Stimulated activated naive CD8-positive, alpha-beta T cell treated with anti-CD3 and anti-CD28 coated beads, Interleukin-15, amount 100 ng/mL, for 72 hours (primary cell): ENCODE measurements at regions not wholly inside any gene's neighbourhood (a gene's known extent, or its start where the extent isn't known, plus 50 kb on each side); places are given as distances from the start of the nearest gene placed in this dataset.
"Not testable (repeated sequence)": the region's sequence is repeated elsewhere in the genome, so short reads cannot be mapped to it uniquely, and the experiment has no call there.

Experiments
- ATAC-seq: fragments of 150-1000 bp; cut with Tn5 transposase; 2 replicates; pipeline ENCODE4 v1.10.0; 2021; ENCODE audit warnings: mild to moderate bottlenecking, moderate library complexity
- DNase-seq, 2 donors: peaks; one replicate each; pipeline ENCODE4 v3.0.0; 2021 to 2022
- H3K27ac Mint-ChIP-seq, 2 donors: one replicate each; pipeline ENCODE4 v1.8.0; 2022; ENCODE audit warnings: mild to moderate bottlenecking in 2 of 2, mixed read lengths in 2 of 2, moderate library complexity in 2 of 2
- H3K27me3 Mint-ChIP-seq: one replicate; pipeline ENCODE4 v1.8.0; 2022; ENCODE audit warnings: mixed read lengths
- H3K4me1 Mint-ChIP-seq: one replicate; pipeline ENCODE4 v1.8.0; 2022; ENCODE audit warnings: mild to moderate bottlenecking, mixed read lengths
- H3K4me3 Mint-ChIP-seq, 2 donors: one replicate each; pipeline ENCODE4 v1.8.0; 2022; ENCODE audit warnings: mild to moderate bottlenecking in 2 of 2, mixed read lengths in 2 of 2, moderate library complexity in 1 of 2
- H3K9me3 Mint-ChIP-seq, 2 donors: one replicate each; pipeline ENCODE4 v1.8.0; 2022; ENCODE audit warnings: mixed read lengths in 2 of 2

DNA sequence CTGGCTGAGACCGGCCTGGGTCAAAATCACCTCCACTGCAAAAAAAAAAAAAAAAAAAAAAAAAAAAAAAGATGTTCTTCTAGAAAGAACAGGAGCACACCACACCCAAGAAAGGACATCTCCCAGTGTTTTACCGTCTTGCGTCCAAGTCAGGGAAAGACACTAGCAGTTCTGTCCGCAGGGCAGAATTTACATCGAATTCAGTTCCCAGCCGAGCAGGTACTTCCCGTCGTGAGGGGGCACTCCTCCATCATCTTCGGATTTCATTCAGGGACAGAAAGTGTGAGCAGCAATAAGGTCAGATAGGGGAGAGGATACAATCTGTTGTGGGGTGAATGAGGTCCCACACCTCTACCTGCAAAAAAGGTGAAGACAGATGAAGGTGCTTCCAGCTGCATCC is 574.7 kb downstream of the KCNJ18 start:
- no peaks in the 10 kb centered on the region for H3K4me1 Mint-ChIP-seq
- DNase-seq (no peak), ATAC-seq (no peak)
- no peaks in the 10 kb centered on the region for H3K27me3 Mint-ChIP-seq
- H3K27ac Mint-ChIP-seq = no peak overlapping the region
- peaks cover 0 to 15% of the 10 kb centered on the region in 2 donors for H3K9me3 Mint-ChIP-seq
- no peak overlapping the region for H3K4me3 Mint-ChIP-seq

DNA sequence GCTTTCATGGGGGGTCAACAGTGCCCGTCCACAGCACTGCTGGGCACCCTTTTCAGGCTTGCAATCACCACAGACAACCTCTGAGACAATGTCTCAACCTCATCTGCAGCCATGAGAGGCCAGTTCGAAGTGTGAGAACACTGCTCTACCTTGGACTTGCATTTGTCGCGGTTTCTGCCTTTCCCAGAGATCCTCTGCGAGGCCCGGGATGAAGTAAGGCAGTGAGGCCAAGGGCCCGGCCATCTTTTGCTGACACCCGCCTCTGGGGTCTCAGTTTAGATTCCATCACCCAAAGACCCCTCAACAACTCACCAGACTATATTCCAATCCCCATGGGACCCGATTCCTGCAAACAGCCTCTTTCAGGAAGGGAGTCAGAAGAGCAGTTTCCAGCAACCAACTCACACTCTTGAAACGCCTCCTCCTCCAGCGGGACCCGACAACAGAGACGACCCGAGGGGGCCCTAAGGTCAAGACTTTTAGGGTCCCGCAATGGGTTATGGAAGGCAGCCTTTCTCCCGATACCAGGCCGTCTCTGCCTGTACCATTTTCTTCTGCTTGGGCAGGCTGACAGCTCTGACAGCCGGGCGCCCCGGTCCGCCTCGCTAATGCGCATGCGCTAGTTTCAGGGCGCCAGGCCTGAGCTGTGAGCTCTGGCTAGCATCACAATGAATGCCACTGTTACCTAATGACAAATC is 576.0 kb downstream of the KCNJ18 start:
- Mint-ChIP-seq H3K27me3 (no peaks in the 10 kb centered on the region), H3K9me3 (peaks cover 0 to 19% of the 10 kb centered on the region in 2 donors), H3K4me1 (no peaks in the 10 kb centered on the region), H3K27ac (no peak overlapping the region), H3K4me3 (no peak overlapping the region)
- no peak for DNase-seq
- ATAC-seq = no peak

DNA sequence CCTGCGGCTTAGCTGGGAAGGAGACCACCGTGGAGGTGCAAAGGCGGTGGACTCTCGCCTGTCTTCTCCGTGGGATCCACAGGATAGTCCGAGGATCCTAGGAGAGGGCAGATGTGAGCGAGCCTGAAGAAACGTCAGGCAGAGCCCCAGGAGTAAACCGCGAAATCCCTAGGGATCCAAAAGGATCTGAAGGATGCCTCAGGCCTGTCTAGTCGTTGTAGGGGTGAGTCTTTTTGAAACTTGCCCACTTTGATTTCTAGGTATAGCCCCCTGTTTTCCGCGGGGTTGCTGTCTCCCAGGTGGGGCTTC is 576.5 kb downstream of the KCNJ18 start:
- no peak for ATAC-seq
- DNase-seq = no peak

DNA sequence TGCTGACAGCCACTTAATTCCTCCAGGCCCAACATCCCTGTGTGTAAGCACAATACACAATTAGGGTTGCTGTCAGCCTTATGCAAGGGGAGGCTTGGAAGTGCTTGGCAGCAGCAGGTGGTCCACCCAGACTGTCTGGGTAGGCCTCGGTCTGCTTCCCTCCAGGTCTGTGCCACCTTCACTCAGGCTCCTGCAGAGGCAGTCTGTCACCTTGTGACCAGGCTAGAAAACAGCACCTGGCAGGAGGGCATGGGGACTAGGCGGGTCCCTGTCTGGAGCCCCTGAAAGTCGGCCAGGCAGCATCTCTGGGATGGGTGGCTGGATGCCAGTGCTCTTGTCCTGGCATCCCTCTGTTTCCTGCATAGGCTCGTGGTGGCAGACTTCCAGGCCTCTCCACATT is 578.1 kb downstream of the KCNJ18 start:
- ATAC-seq (no peak), DNase-seq (no peak)
- Mint-ChIP-seq H3K4me3 (no peak overlapping the region), H3K9me3 (peaks cover 0 to 21% of the 10 kb centered on the region in 2 donors), H3K4me1 (no peaks in the 10 kb centered on the region), H3K27ac (no peak overlapping the region), H3K27me3 (no peaks in the 10 kb centered on the region)

More for the DNA sequence above, 576.5 kb downstream of the KCNJ18 start:
- H3K4me1 Mint-ChIP-seq = no peaks in the 10 kb centered on the region
- peaks cover 0 to 19% of the 10 kb centered on the region in 2 donors for H3K9me3 Mint-ChIP-seq
- no peak overlapping the region for H3K4me3 Mint-ChIP-seq
- H3K27ac Mint-ChIP-seq = no peak overlapping the region
- H3K27me3 Mint-ChIP-seq = no peaks in the 10 kb centered on the region

DNA sequence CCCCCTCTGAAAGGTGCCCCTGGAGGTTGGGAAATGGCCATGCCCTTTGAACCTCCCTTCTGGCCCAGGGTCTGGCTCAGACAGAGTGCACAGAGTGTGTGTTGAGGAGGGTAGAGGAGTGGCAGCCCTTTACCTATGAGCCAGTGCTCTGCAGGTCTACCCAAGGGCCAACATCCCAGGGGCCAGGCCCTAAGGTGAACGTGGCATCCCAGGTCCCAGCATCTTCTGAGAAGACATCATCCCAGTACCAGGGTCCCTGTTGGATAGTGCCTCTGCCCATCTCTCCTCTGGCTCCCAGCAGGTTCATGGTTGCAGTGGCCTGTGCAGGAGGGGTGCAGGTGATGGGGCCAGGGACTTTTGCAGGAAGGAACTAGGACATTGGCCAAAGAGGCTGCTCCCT is 578.5 kb downstream of the KCNJ18 start:
- H3K27ac Mint-ChIP-seq, H3K4me1 Mint-ChIP-seq, H3K4me3 Mint-ChIP-seq, ATAC-seq, H3K27me3 Mint-ChIP-seq, DNase-seq: not testable (repeated sequence)
- peaks cover 0 to 20% of the 10 kb centered on the region in 2 donors for H3K9me3 Mint-ChIP-seq

DNA sequence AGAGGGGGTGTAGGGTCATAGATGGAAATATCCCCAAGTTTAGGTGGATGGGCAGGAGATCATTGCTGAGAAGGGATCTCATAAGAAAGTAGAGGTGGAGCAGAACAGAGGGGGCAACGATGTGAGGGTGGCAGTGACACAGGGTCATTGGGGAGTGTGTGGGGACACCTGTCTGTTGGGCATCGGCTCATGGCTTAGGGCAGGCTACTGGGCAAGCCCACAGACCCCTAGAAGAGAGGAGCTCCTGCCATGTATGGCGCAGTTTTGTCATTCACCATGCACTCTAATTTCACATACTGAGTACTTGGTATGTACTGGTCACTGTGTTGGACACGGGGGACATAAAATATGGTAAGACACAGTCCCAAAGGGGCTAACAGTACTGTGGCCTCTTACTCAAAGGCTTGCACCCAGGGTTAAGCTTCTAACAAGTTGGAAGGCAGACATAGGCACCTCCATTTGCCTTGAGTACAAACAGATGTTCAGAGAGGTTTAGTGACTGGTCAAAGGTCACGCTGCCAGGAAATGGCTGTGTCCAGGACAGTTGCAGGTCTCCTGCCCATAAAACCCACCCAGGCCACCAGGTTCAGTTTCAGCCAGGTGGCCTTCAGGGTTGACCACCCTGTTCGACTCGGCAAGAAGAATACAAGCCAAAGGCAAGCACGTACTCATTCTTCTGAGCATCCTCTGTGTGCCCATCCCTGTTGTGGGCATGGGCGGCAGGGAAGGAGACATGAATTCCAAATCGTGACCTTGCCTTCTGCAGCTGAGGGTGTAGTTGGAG is 580.2 kb downstream of the KCNJ18 start:
- Mint-ChIP-seq H3K4me3 (no peak overlapping the region), H3K27ac (no peak overlapping the region), H3K27me3 (no peaks in the 10 kb centered on the region), H3K4me1 (no peaks in the 10 kb centered on the region), H3K9me3 (peaks cover 4 to 19% of the 10 kb centered on the region in 2 donors)
- no peak for DNase-seq
- no peak for ATAC-seq

DNA sequence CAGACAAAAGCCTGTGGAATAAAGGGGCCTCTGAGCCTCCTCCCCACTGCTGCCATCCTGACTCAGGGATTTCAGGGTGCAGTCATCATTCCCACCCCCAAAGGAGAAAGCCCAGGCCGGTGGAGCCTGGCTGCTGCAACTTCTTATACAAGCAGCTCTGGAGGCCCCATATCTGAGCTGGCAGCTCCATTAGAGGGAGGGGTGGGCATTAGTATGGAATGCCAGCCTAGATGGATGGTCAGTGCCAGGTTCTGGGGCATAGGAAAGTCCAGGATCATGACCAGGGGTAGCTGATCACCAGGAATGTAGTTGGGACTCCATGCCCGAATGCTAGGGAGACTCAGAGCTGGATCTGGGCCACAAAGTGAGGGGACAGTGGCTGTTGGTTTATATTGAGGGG is 581.0 kb downstream of the KCNJ18 start:
- Mint-ChIP-seq H3K27ac (no peak overlapping the region), H3K27me3 (no peaks in the 10 kb centered on the region), H3K9me3 (peaks cover 4 to 19% of the 10 kb centered on the region in 2 donors), H3K4me1 (no peaks in the 10 kb centered on the region), H3K4me3 (no peak overlapping the region)
- ATAC-seq = no peak
- no peak for DNase-seq

DNA sequence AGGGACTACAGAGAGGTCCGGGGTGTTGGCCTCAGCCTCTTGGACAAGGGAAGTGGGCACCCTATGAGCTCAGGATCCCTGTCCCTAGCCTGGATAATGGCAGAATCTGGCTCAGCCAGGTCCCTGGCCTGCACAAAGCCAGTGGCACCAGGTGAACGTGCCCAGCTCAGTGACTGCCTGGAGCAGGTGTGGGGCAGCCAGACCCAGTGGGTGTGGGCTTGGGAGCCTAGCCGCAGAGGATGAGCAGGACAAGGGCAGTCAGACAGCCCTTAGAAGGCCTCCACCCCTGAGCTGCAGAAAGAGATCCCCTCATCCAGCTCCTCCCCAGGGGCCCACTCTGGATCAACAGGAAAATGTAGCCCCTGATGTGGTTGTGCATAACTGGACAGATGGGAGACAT is 585.3 kb downstream of the KCNJ18 start:
- no peak overlapping the region for H3K27ac Mint-ChIP-seq
- H3K9me3 Mint-ChIP-seq = peaks cover 4 to 5% of the 10 kb centered on the region in 2 donors
- no peaks in the 10 kb centered on the region for H3K4me1 Mint-ChIP-seq
- ATAC-seq (no peak), DNase-seq (no peak)
- no peaks in the 10 kb centered on the region for H3K27me3 Mint-ChIP-seq
- H3K4me3 Mint-ChIP-seq = no peak overlapping the region

DNA sequence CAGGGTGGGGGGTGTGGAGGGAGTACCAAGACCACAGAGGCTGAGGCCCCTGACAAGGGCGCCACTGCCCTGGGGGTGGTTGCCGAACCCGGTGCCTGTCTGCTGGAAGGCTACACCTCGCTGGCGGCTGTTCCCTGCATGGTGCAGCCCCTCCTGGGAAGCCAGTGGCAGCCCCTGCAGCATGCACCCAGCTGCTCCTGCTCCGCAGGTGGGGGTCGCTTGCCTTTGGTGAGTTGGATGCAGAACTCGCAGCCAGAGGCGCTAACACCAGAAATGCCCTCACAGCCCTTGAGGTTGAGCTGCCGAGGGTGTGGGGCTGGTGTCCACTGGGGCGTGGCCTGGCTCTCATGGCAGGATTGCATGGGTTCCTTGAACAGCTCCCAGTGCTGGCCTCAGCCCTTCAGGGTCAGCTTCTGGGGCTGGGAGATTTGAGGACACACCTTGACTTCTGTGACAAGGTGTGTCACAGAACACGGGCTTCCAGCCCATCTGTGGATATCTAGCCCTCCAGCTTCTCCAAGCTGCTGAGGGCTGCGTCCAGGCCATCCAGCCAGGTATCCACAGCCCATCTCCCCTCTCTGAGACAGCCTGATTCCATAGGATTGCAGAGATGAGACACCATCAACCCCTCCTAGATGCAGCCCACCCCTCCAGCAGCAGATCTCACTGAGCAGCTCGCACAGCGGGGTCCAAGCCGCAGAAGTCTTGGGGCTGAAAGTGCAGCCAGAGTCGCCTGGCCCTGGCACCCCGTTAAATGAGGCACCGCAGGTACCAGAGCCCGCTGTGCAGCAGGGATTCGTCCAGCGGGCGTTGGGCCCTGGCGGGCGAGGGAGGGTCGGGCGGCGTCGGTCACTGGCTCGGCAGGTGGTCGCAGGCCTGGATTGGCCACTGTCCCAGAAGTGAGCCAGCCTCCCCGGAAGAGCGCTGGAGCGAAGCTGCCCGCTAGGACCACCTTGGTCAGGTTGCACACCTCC is 586.3 kb downstream of the KCNJ18 start:
- no peak overlapping the region for H3K4me3 Mint-ChIP-seq
- H3K9me3 Mint-ChIP-seq = peaks cover 4 to 5% of the 10 kb centered on the region in 2 donors
- H3K27me3 Mint-ChIP-seq = no peaks in the 10 kb centered on the region
- H3K4me1 Mint-ChIP-seq = no peaks in the 10 kb centered on the region
- H3K27ac Mint-ChIP-seq = no peak overlapping the region
- ATAC-seq (no peak), DNase-seq (no peak)

DNA sequence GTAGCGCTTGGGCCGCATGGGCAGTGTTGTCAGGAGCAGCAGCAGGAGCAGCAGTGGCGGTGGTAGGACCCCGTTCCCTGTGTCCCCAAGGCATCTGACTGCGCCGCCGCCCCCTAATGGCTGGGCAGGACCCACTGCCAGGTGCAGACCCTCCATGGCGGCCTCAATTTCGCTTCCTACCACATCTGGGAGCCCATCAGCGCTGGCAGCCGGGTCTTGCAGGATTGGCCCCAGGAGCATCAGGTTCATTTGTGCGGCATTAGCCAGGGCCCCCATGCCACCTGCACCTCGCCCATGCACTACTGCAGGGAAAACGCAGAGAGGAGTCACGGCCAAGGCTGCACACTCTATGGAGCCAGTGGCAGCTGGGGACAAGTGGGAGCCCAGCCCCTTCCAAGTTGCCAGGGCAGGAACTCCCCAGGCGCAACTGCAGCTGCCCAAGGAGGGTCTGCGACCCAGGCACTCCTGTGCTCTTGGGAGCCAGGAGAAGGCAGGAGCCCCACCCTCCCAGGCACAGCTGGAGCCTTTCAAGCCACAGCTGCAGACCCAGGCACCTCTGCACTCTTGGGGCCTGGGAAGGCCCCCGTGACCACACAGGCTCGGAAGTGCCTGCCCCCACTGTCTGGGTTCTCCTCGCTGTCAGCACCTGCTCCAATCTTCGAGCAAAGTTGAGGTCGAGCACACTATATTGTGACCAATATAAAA is 594.2 kb downstream of the KCNJ18 start:
- no peak for DNase-seq
- Mint-ChIP-seq H3K4me3 (no peak overlapping the region), H3K27ac (no peak overlapping the region), H3K4me1 (no peaks in the 10 kb centered on the region), H3K9me3 (peaks cover 0 to 5% of the 10 kb centered on the region in 2 donors), H3K27me3 (no peaks in the 10 kb centered on the region)
- no peak for ATAC-seq

DNA sequence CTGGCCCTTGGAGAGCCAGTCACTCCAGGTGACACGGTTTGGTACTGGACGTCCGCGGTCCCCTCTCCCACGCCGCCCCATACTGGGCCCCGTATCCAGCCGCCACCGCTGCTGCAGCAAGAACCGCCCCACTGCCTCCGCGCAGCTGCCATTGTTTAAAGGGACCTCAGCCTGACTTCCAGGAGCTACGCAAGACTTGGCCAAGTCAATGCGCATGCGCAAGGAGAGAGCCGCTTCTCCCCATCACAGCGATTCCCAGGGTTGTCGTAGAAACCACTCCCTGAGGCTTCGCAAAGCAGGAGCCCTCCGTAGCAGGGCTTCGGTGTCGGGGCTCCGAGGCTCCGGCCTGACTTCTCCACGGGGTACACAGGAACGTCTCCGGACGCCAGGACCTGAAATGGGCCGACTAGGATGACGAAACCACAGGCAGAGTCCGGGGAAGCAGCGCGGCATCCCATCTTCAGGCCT is 606.2 kb downstream of the KCNJ18 start:
- not testable (repeated sequence) for H3K27ac Mint-ChIP-seq, H3K4me1 Mint-ChIP-seq, H3K27me3 Mint-ChIP-seq, DNase-seq, H3K4me3 Mint-ChIP-seq
- ATAC-seq = peak; percentile 64
- H3K9me3 Mint-ChIP-seq = peaks cover 5 to 40% of the 10 kb centered on the region in 2 donors

DNA sequence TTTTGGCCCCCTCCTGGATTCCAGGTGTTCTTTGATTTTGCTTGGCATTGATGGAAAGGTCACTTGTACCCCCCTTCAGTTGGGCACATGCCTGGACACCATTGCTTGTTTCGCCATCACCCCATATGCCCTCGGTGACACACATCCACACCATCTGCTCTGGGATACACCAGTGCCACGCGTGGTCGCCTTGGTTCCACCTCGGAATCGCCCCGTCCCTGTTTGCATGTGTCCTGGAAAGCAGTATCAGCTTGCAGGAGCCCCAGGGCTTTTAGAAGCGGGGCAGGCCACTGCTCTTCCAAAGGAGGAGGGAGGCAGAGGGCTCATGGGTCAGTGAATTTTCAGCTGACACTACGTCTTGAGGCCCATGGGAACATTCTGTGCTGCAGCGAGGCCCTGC is 607.9 kb downstream of the KCNJ18 start:
- ATAC-seq = no peak
- Mint-ChIP-seq H3K4me1 (no peaks in the 10 kb centered on the region), H3K27me3 (no peaks in the 10 kb centered on the region), H3K27ac (no peak overlapping the region), H3K9me3 (peaks cover 9 to 52% of the 10 kb centered on the region in 2 donors), H3K4me3 (no peak overlapping the region)
- DNase-seq = no peak

DNA sequence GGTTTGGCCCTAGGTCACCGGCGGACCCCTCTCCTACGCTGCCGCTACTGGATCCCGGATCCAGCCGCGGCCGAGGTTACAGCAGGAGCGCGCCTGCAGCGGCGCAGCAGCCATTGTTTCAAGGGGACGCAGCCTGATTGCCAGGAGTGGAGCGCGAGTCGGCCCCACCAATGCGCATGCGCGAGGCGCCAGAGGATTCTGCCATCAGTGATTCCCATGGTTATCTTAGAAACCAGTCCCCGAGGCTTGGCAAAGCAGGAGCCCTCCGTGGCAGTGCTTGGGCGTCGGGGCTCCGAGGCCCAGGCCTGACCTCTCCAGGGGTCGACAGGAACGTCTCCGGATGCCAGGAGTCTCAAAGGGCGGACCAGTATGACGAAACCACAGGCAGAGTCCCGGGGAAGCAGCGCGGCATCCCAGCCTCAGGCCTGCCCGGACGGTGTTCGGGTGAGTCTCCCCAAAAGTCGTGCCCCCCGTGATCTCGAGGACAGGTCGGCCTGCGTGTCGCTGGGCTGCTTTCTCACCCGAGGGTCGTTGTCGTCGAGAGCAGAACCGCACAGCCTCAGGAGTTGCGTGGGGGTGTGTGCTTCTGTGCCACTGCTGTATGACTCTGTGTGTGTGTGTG is 608.5 kb downstream of the KCNJ18 start:
- DNase-seq (no peak), ATAC-seq (no peak)
- Mint-ChIP-seq H3K9me3 (peaks cover 14 to 59% of the 10 kb centered on the region in 2 donors), H3K27ac (no peak overlapping the region), H3K27me3 (no peaks in the 10 kb centered on the region), H3K4me1 (no peaks in the 10 kb centered on the region), H3K4me3 (no peak overlapping the region)

DNA sequence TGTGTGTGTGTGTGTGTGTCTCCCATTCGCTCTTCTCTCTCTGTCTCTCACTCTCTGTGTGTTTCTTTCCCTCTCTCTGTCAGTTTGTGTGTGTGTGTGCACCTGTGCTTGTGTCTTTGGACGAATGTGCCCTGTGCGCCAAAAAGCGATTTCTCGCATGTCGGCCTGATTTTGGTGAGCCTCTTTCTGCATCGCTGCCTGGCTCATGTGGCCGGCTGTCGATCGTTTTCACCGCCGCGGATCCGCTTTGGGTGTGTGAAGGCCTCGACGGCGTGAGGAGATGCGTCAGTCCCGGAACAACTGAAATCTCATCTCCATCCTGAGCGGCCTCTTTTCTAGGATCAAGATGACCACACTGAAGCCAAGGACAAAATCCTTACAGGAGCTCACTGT is 609.0 kb downstream of the KCNJ18 start:
- no peaks in the 10 kb centered on the region for H3K27me3 Mint-ChIP-seq
- no peak for DNase-seq
- no peak overlapping the region for H3K4me3 Mint-ChIP-seq

DNA sequence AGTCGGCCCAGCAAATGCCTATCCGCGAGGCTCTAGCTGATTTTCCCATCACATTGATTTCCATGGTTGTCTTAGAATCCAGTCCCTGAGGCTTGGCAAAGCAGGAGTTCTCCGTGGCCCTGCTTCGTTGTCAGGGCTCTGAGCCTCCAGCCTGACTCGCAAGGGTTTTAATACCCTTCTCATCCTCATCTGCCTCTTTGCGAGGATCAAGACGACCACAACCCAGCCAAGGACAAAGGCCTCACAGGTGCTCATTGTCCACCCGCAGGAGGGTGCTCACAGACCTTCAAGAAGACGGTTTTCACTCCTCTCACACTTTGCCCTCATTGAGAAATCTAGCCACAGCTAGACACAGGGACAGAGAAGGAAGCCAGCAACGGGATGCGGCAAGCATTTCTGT is 610.8 kb downstream of the KCNJ18 start:
- no peak overlapping the region for H3K27ac Mint-ChIP-seq
- no peaks in the 10 kb centered on the region for H3K27me3 Mint-ChIP-seq
- no peaks in the 10 kb centered on the region for H3K4me1 Mint-ChIP-seq
- DNase-seq = no peak
- H3K9me3 Mint-ChIP-seq = peaks cover 20 to 69% of the 10 kb centered on the region in 2 donors
- no peak overlapping the region for H3K4me3 Mint-ChIP-seq
- no peak for ATAC-seq

More for the DNA sequence above, 609.0 kb downstream of the KCNJ18 start:
- no peaks in the 10 kb centered on the region for H3K4me1 Mint-ChIP-seq
- H3K27ac Mint-ChIP-seq = peak overlapping the region in 1 of 2 donors; percentile 53
- H3K9me3 Mint-ChIP-seq = peaks cover 14 to 60% of the 10 kb centered on the region in 2 donors
- no peak for ATAC-seq
